GM12878 (cell line): ENCODE measurements at regions not wholly inside any gene's neighbourhood (a gene's known extent, or its start where the extent isn't known, plus 50 kb on each side); places are given as distances from the start of the nearest gene placed in this dataset.
"Not testable (repeated sequence)": the region's sequence is repeated elsewhere in the genome, so short reads cannot be mapped to it uniquely, and the experiment has no call there.

Experiments used
- CTCF ChIP-seq, 3 experiments: IDR thresholded peaks in 2 of 3; conservative IDR thresholded peaks in 1 of 3; 2 replicates each; pipeline ENCODE4 v1.5.1; 2011; ENCODE audit warnings: low read depth in 3 of 3, low read length in 3 of 3, mild to moderate bottlenecking in 3 of 3, control low read depth in 2 of 3, moderate library complexity in 2 of 3, inconsistent platforms in 1 of 3, mixed read lengths in 1 of 3; ENCODE audit not compliant: control insufficient read depth in 2 of 3, insufficient read depth in 1 of 3; ENCODE audit errors: extremely low read depth in 1 of 3
- NR2C2 ChIP-seq: IDR thresholded peaks from 2 replicates; pipeline ENCODE4 v1.6.1; 2011; ENCODE audit warnings: borderline replicate concordance, low read depth; ENCODE audit not compliant: control insufficient read depth, insufficient read length
- POLR2AphosphoS5 ChIP-seq: IDR thresholded peaks from 2 replicates; pipeline ENCODE4 v1.6.1; 2011; ENCODE audit warnings: mild to moderate bottlenecking, low read length, inconsistent platforms

GRCh38 chr6:11932892-11933291 lies 79.2 kb upstream of the HIVEP1 start:
- not testable (repeated sequence) for TF ChIP-seq NR2C2; POLR2AphosphoS5; CTCF (IDR thresholded peaks at IDR 0.05 in 2 of 3, conservative IDR thresholded peaks at IDR 0.05 in 1 of 3; ENCODE audit: control insufficient read depth in 2 of 3, extremely low read depth in 1 of 3, insufficient read depth in 1 of 3, low read depth in 3 of 3, low read length in 3 of 3)
